GM19193 (cell line): ENCODE measurements at regions not wholly inside any gene's neighbourhood (a gene's known extent, or its start where the extent isn't known, plus 50 kb on each side); places are given as distances from the start of the nearest gene placed in this dataset.

Experiments used
- POLR2A ChIP-seq: IDR thresholded peaks from 4 replicates; pipeline ENCODE4 v1.6.1; 2011; ENCODE audit not compliant: insufficient read depth, insufficient read length; ENCODE audit errors: extremely low read depth

- no peak for TF ChIP-seq POLR2A
Measured at GRCh38 chr22:48331266-48331665, 1496.4 kb downstream of the BRD1 start.

- TF ChIP-seq POLR2A = no peak
Measured at GRCh38 chr22:48327721-48328120, 1500.0 kb downstream of the BRD1 start.

- no peak for TF ChIP-seq POLR2A
Measured at GRCh38 chr22:48323746-48324145, 1503.9 kb downstream of the BRD1 start.

- TF ChIP-seq POLR2A = no peak
Measured at GRCh38 chr22:48322907-48323306, 1504.8 kb downstream of the BRD1 start.

- no peak for TF ChIP-seq POLR2A
Measured at GRCh38 chr22:48321986-48322545, 1505.6 kb downstream of the BRD1 start.

GRCh38 chr22:48320683-48321451, 1506.8 kb downstream of the BRD1 start:
- TF ChIP-seq POLR2A = no peak

- no peak for TF ChIP-seq POLR2A
Measured at GRCh38 chr22:48320048-48320682, 1507.5 kb downstream of the BRD1 start.

- no peak for TF ChIP-seq POLR2A
Measured at GRCh38 chr22:48319321-48320047, 1508.2 kb downstream of the BRD1 start.

- no peak for TF ChIP-seq POLR2A
Measured at GRCh38 chr22:48318575-48319320, 1508.9 kb downstream of the BRD1 start.

- no peak for TF ChIP-seq POLR2A
Measured at GRCh38 chr22:48318173-48318572, 1509.5 kb downstream of the BRD1 start.

GRCh38 chr22:48316257-48317250, 1511.1 kb downstream of the BRD1 start:
- TF ChIP-seq POLR2A = no peak

- TF ChIP-seq POLR2A = no peak
Measured at GRCh38 chr22:48315439-48316256, 1512.0 kb downstream of the BRD1 start.

GRCh38 chr22:48314073-48314472, 1513.6 kb downstream of the BRD1 start:
- no peak for TF ChIP-seq POLR2A
